ENCODE measurements at regions not wholly inside any gene's neighbourhood (a gene's known extent, or its start where the extent isn't known, plus 50 kb on each side); places are given as distances from the start of the nearest gene placed in this dataset.

- no peaks in the 10 kb centered on the region for H3K27me3 ChIP-seq
- no peaks in the 10 kb centered on the region for H3K9me3 ChIP-seq
- TF ChIP-seq POLR2A (IDR thresholded peaks at IDR 0.05), result no peak
- TF ChIP-seq, protein P1, sequence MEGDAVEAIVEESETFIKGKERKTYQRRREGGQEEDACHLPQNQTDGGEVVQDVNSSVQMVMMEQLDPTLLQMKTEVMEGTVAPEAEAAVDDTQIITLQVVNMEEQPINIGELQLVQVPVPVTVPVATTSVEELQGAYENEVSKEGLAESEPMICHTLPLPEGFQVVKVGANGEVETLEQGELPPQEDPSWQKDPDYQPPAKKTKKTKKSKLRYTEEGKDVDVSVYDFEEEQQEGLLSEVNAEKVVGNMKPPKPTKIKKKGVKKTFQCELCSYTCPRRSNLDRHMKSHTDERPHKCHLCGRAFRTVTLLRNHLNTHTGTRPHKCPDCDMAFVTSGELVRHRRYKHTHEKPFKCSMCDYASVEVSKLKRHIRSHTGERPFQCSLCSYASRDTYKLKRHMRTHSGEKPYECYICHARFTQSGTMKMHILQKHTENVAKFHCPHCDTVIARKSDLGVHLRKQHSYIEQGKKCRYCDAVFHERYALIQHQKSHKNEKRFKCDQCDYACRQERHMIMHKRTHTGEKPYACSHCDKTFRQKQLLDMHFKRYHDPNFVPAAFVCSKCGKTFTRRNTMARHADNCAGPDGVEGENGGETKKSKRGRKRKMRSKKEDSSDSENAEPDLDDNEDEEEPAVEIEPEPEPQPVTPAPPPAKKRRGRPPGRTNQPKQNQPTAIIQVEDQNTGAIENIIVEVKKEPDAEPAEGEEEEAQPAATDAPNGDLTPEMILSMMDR (IDR thresholded peaks at IDR 0.05), result no peak
- no peak overlapping the region for H3K27ac ChIP-seq
- 74 to 82% methylated on average over 13 to 14 of the region's 14 CpGs for whole genome bisulfite sequencing, 2 donors (ENCODE audit: low coverage in 1 of 2)
- in situ Hi-C loops (cut with MboI; ENCODE audit: low pct_ligation_motif_present in 1 of 4, low pct_unique_long_range_greater_than_20kb in 1 of 4, low sequenced_read_pairs in 3 of 4), result no loop called here
- no peaks in the 10 kb centered on the region for H3K4me1 ChIP-seq
- no peaks in the 10 kb centered on the region for H3K36me3 ChIP-seq
- intact Hi-C loops (cut with DNase I; ENCODE audit: low total_unique reads), result no loop called here
- H3K4me3 ChIP-seq, result no peak overlapping the region
- DNase-seq, result no peak
These were observed 347.0 kb upstream of the SLC30A5 start for GRCh38 chr5:68746643-68747420.

- Histone ChIP-seq H3K27me3 (no peaks in the 10 kb centered on the region), H3K4me1 (no peaks in the 10 kb centered on the region), H3K36me3 (no peaks in the 10 kb centered on the region), H3K27ac (no peak overlapping the region), H3K9me3 (no peaks in the 10 kb centered on the region), H3K4me3 (no peak overlapping the region)
- in situ Hi-C loops (cut with MboI; ENCODE audit: low pct_ligation_motif_present in 1 of 4, low pct_unique_long_range_greater_than_20kb in 1 of 4, low sequenced_read_pairs in 3 of 4) (no loop called here), intact Hi-C loops (cut with DNase I; ENCODE audit: low total_unique reads) (no loop called here)
- no peak for TF ChIP-seq EP300 (IDR thresholded peaks at IDR 0.05; ENCODE audit: low read depth)
- TF ChIP-seq, protein P1 (IDR thresholded peaks at IDR 0.05), result no peak
- TF ChIP-seq POLR2A (IDR thresholded peaks at IDR 0.05), result no peak
- no peak for TF ChIP-seq POLR2AphosphoS5 (IDR thresholded peaks at IDR 0.05)
- 78 to 90% methylated on average over 2 to 4 of the region's 4 CpGs for WGBS, 2 donors (ENCODE audit: low coverage in 1 of 2)
- DNase-seq, result no peak
These were observed 346.3 kb upstream of the SLC30A5 start for GRCh38 chr5:68747521-68747920.

DNA sequence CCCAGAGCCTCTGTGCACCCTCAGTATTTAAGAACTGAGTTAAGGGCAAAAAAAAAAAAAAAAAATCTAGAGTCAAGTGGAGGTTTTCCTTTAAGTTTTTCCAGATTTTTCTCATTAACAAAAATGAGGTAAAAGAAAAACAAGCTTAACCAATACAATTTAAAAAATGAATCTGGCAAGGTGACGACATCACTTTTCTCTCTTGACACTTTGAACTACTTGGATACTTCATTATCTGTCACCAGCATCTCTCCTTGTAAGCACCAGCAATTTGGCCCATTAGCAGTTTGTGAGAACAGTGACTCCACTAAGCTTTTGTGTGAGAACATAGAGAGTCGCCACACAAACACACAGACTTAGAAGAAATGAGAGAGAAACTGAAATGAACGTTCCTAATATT, 345.7 kb upstream of the SLC30A5 start:
- Histone ChIP-seq H3K27ac (no peak overlapping the region), H3K27me3 (no peaks in the 10 kb centered on the region), H3K36me3 (no peaks in the 10 kb centered on the region), H3K4me1 (no peaks in the 10 kb centered on the region), H3K9me3 (no peaks in the 10 kb centered on the region), H3K4me3 (no peak overlapping the region)
- in situ Hi-C loops (cut with MboI; ENCODE audit: low pct_ligation_motif_present in 1 of 4, low pct_unique_long_range_greater_than_20kb in 1 of 4, low sequenced_read_pairs in 3 of 4), result no loop called here
- WGBS, 2 donors (ENCODE audit: low coverage in 1 of 2), result 75 to 82% methylated on average over 3 of the region's 3 CpGs
- intact Hi-C loops (cut with DNase I; ENCODE audit: low total_unique reads), result no loop called here
- DNase-seq, result no peak
- TF ChIP-seq POLR2A (IDR thresholded peaks at IDR 0.05), result no peak
- no peak for TF ChIP-seq POLR2AphosphoS5 (IDR thresholded peaks at IDR 0.05)
- TF ChIP-seq, protein P1 (IDR thresholded peaks at IDR 0.05), result no peak
- no peak for TF ChIP-seq EP300 (IDR thresholded peaks at IDR 0.05; ENCODE audit: low read depth)

- Histone ChIP-seq H3K27ac (no peak overlapping the region), H3K4me1 (no peaks in the 10 kb centered on the region), H3K9me3 (no peaks in the 10 kb centered on the region), H3K4me3 (no peak overlapping the region), H3K27me3 (no peaks in the 10 kb centered on the region), H3K36me3 (no peaks in the 10 kb centered on the region)
- in situ Hi-C loops (cut with MboI; ENCODE audit: low pct_ligation_motif_present in 1 of 4, low pct_unique_long_range_greater_than_20kb in 1 of 4, low sequenced_read_pairs in 3 of 4), result no loop called here
- DNase-seq, result no peak
- TF ChIP-seq, protein P1 (IDR thresholded peaks at IDR 0.05), result no peak
- TF ChIP-seq EP300 (IDR thresholded peaks at IDR 0.05; ENCODE audit: low read depth) (no peak), POLR2A (IDR thresholded peaks at IDR 0.05) (no peak), POLR2AphosphoS5 (IDR thresholded peaks at IDR 0.05) (no peak)
- intact Hi-C loops (cut with DNase I; ENCODE audit: low total_unique reads), result no loop called here
- WGBS, 2 donors (ENCODE audit: low coverage in 1 of 2), result 61% methylated on average over 2 of the region's 2 CpGs; no CpG with 5 or more reads in 1 of the 2 donors
These were observed 344.7 kb upstream of the SLC30A5 start for GRCh38 chr5:68749077-68749476.

Data from transverse colon (tissue), 4 donors.